GM12892 (cell line): ENCODE measurements at regions not wholly inside any gene's neighbourhood (a gene's known extent, or its start where the extent isn't known, plus 50 kb on each side); places are given as distances from the start of the nearest gene placed in this dataset.

ENCODE experiments used
- POLR2A ChIP-seq: IDR thresholded peaks from 2 replicates; pipeline ENCODE4 v1.6.1; 2011; ENCODE audit warnings: low read depth, low read length, control low read depth
- TAF1 ChIP-seq: IDR thresholded peaks from 2 replicates; pipeline ENCODE4 v1.6.1; 2011; ENCODE audit warnings: low read depth, mild to moderate bottlenecking, control low read depth, low read length, borderline replicate concordance

DNA sequence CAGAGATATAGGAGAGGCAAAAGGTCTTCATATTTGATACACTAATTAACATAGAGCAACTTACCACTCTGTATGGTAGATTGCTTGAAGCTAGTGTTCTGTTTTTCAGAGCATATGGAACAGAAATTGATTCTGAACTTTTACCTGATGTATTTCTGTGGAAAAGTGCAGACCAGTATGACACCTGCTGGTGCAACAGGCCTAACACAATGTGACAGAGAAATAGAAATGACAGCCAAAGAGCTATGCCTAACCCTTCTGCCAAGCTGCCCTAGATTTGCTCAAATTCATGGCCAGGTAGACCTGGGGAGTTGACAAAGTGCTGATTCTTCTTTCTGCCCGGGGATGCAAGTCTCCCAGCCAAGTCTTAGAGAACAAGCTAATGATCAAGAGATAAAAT is 65.4 kb upstream of the RNF180 start:
- no peak for TF ChIP-seq POLR2A
- no peak for TF ChIP-seq TAF1
